HCT116 (cell line): ENCODE measurements at regions not wholly inside any gene's neighbourhood (a gene's known extent, or its start where the extent isn't known, plus 50 kb on each side); places are given as distances from the start of the nearest gene placed in this dataset.

ENCODE experiments used
- ATAC-seq: fragments of 200-7000 bp; cut with Tn5 transposase; 2 replicates; pipeline ENCODE4 v1.9.1; 2020; ENCODE audit warnings: mild to moderate bottlenecking, moderate library complexity
- BruUV-seq: library from RNA; stranded (reverse); fragments of 400-500 nt; replicated peaks from 2 replicates; lab custom pipeline; 2021; lab: Mats Ljungman, UMichigan
- CTCF ChIA-PET: fragments of 300-600 bp; sonication (Branson Sonifier 250); formaldehyde crosslinking; loops from one replicate; lab custom pipeline; 2021; ENCODE audit warnings: antibody characterized with exemption; lab: Charles Lee
- POLR2A ChIA-PET: fragments of 300-600, 350-600 bp; sonication (Branson Sonifier 250); formaldehyde crosslinking; loops from one replicate; lab custom pipeline; 2021; ENCODE audit warnings: antibody characterized with exemption; lab: Charles Lee
- RAD21 ChIA-PET, 2 experiments: fragments of 300-600 bp; sonication (Branson Sonifier 250); formaldehyde crosslinking; loops; one replicate each; lab custom pipeline; 2023; ENCODE audit warnings: low total read pairs in 2 of 2; ENCODE audit not compliant: uncharacterized antibody in 2 of 2, unreplicated experiment in 2 of 2, low non-redundant PET in 1 of 2; lab: Charles Lee
- DNase-seq: peaks from one replicate; pipeline ENCODE4 v3.0.0-alpha.2; 2010; ENCODE audit warnings: low read depth, low spot score
- H2AFZ ChIP-seq: fragments of 200-600 bp; shearing (Covaris generic), sonication (generic); 2 replicates; pipeline ENCODE4 v1.6.1; 2017; ENCODE audit warnings: low read depth, mixed run types, mixed read lengths, antibody characterized with exemption, low read length; ENCODE audit not compliant: poor library complexity, severe bottlenecking
- H3K27ac ChIP-seq: 2 replicates; pipeline ENCODE4 v1.5.1; 2012; ENCODE audit warnings: low read depth, low read length
- H3K27me3 ChIP-seq: fragments of 200-600 bp; sonication (generic); 2 replicates; pipeline ENCODE4 v1.6.1; 2016; ENCODE audit warnings: mixed run types, low read length, mixed read lengths; ENCODE audit not compliant: insufficient read depth
- H3K36me3 ChIP-seq, 2 experiments: fragments of 200-500 bp in 1 of 2; fragments of 200-600 bp in 1 of 2; sonication (Bioruptor generic) in 1 of 2; sonication (generic) in 1 of 2; 2 replicates each; pipeline versions ENCODE4 v1.5.1 to v1.6.1; 2014 to 2016; ENCODE audit warnings: low read length in 2 of 2, inconsistent platforms in 1 of 2, mixed read lengths in 1 of 2, mixed run types in 1 of 2; ENCODE audit not compliant: insufficient read depth in 2 of 2, control insufficient read depth in 1 of 2
- H3K4me1 ChIP-seq, 2 experiments: fragments of 200-600 bp in 1 of 2; sonication (generic) in 1 of 2; 2 replicates each; pipeline versions ENCODE4 v1.5.1 to v1.6.1; 2012 to 2017; ENCODE audit warnings: low read length in 2 of 2, inconsistent platforms in 1 of 2, mild to moderate bottlenecking in 1 of 2, mixed read lengths in 1 of 2, mixed run types in 1 of 2, moderate library complexity in 1 of 2; ENCODE audit not compliant: insufficient read depth in 2 of 2, control insufficient read depth in 1 of 2
- H3K4me2 ChIP-seq: fragments of 200-600 bp; sonication (generic); 2 replicates; pipeline ENCODE4 v1.6.1; 2017; ENCODE audit warnings: mixed run types, low read length, mixed read lengths
- H3K4me3 ChIP-seq, 2 experiments: fragments of 200-600 bp in 1 of 2; sonication (generic) in 1 of 2; replicated peaks in 1 of 2; 2 replicates each; pipeline ENCODE4 v1.5.1; 2011 to 2016; ENCODE audit warnings: low read length in 2 of 2, control low read depth in 1 of 2, low read depth in 1 of 2, mild to moderate bottlenecking in 1 of 2, mixed read lengths in 1 of 2, mixed run types in 1 of 2
- H3K79me2 ChIP-seq: fragments of 200-600 bp; sonication (generic); 2 replicates; pipeline ENCODE4 v1.6.1; 2017; ENCODE audit warnings: mild to moderate bottlenecking, mixed run types, low read length, moderate library complexity, mixed read lengths; ENCODE audit not compliant: insufficient read depth
- H3K9ac ChIP-seq: fragments of 200-600 bp; sonication (generic); 2 replicates; pipeline ENCODE4 v1.6.1; 2016; ENCODE audit warnings: low read length, mixed read lengths
- H3K9me2 ChIP-seq: fragments of 200-600 bp; sonication (generic), shearing (Covaris generic); 2 replicates; pipeline ENCODE4 v1.6.1; 2017; ENCODE audit warnings: mixed run types, mild to moderate bottlenecking, moderate library complexity; ENCODE audit not compliant: insufficient read depth
- H3K9me3 ChIP-seq, 2 experiments: fragments of 200-500 bp in 1 of 2; fragments of 200-600 bp in 1 of 2; sonication (Bioruptor generic) in 1 of 2; sonication (generic) in 1 of 2; 2 replicates each; pipeline ENCODE4 v1.6.1; 2014 to 2017; ENCODE audit warnings: low read length in 2 of 2, mixed read lengths in 2 of 2, inconsistent platforms in 1 of 2, low read depth in 1 of 2, mild to moderate bottlenecking in 1 of 2, mixed run types in 1 of 2, moderate library complexity in 1 of 2; ENCODE audit not compliant: control insufficient read depth in 1 of 2, insufficient read depth in 1 of 2
- H4K20me1 ChIP-seq: fragments of 200-600 bp; sonication (generic), shearing (Covaris generic); 2 replicates; pipeline ENCODE4 v1.6.1; 2017; ENCODE audit warnings: mixed run types, mild to moderate bottlenecking, moderate library complexity; ENCODE audit not compliant: insufficient read depth
- ATF3 ChIP-seq: IDR thresholded peaks from 2 replicates; pipeline ENCODE4 v1.6.1; 2012
- CEBPB ChIP-seq: IDR thresholded peaks from 2 replicates; pipeline ENCODE4 v1.6.1; 2012; ENCODE audit warnings: low read depth
- CTCF ChIP-seq, 3 experiments: fragments of 200-600 bp in 1 of 3; sonication (generic) in 1 of 3; IDR thresholded peaks in 2 of 3; conservative IDR thresholded peaks in 1 of 3; 2 replicates each; pipeline ENCODE4 v1.5.1; 2012 to 2017; ENCODE audit warnings: low read depth in 2 of 3, low read length in 2 of 3, antibody characterized with exemption in 1 of 3, borderline replicate concordance in 1 of 3, control low read depth in 1 of 3, mild to moderate bottlenecking in 1 of 3, mixed read lengths in 1 of 3, mixed run types in 1 of 3, moderate library complexity in 1 of 3; ENCODE audit not compliant: insufficient read depth in 1 of 3
- EGR1 ChIP-seq: IDR thresholded peaks from 2 replicates; pipeline ENCODE4 v1.6.1; 2012; ENCODE audit warnings: low read depth
- ELF1 ChIP-seq: IDR thresholded peaks from 2 replicates; pipeline ENCODE4 v1.6.1; 2012; ENCODE audit warnings: low read depth, borderline replicate concordance
- EZH2phosphoT487 ChIP-seq: fragments of 200-600 bp; IDR thresholded peaks from 2 replicates; pipeline ENCODE4 v1.6.1; 2018; ENCODE audit warnings: antibody characterized with exemption, borderline replicate concordance
- MAX ChIP-seq: IDR thresholded peaks from 2 replicates; pipeline ENCODE4 v1.6.1; 2012
- POLR2AphosphoS5 ChIP-seq: IDR thresholded peaks from 2 replicates; pipeline ENCODE4 v1.6.1; 2011; ENCODE audit warnings: mild to moderate bottlenecking, low read depth, low read length, moderate library complexity
- RAD21 ChIP-seq: IDR thresholded peaks from 2 replicates; pipeline ENCODE4 v1.6.1; 2012; ENCODE audit warnings: low read depth, mild to moderate bottlenecking
- SIN3A ChIP-seq: IDR thresholded peaks from 2 replicates; pipeline ENCODE4 v1.6.1; 2012; ENCODE audit warnings: low read depth
- SRF ChIP-seq: IDR thresholded peaks from 2 replicates; pipeline ENCODE4 v1.6.1; 2012; ENCODE audit warnings: low read depth
- YY1 ChIP-seq: IDR thresholded peaks from 2 replicates; pipeline ENCODE4 v1.6.1; 2011; ENCODE audit warnings: low read length, low read depth, moderate library complexity, mild to moderate bottlenecking; ENCODE audit not compliant: insufficient replicate concordance; ENCODE audit errors: extremely low read depth
- intact Hi-C: fragments of 100-400 bp; cut with micrococcal nuclease; formaldehyde crosslinking; loops from 2 replicates; pipeline ENCODE4 v1.10.0; 2022

GRCh38 chr3:80676866-80677265 is 909.1 kb upstream of the ROBO1 start (continued):
- no peak for TF ChIP-seq SIN3A
- TF ChIP-seq SRF, result no peak

GRCh38 chr3:80676261-80676660 is 908.5 kb upstream of the ROBO1 start:
- H3K9me3 ChIP-seq, result peaks cover 9 to 18% of the 10 kb centered on the region in 2 experiments; a peak in 2 of 4 replicates
- POLR2A ChIA-PET, result no interaction called here
- BruUV-seq, result no TSS peak
- intact Hi-C loops, result no loop called here
- H3K9ac ChIP-seq, result no peak overlapping the region
- no peaks in the 10 kb centered on the region for H3K4me1 ChIP-seq
- H3K9me2 ChIP-seq, result no peaks in the 10 kb centered on the region
- H3K27me3 ChIP-seq, result no peaks in the 10 kb centered on the region
- CTCF ChIA-PET, result no interaction called here
- DNase-seq (no peak), ATAC-seq (no peak)
- H3K4me2 ChIP-seq, result no peak overlapping the region
- TF ChIP-seq EGR1 (no peak), MAX (no peak), CEBPB (no peak), ELF1 (no peak), ATF3 (no peak), SIN3A (no peak), CTCF (IDR thresholded peaks at IDR 0.05 in 2 of 3, conservative IDR thresholded peaks at IDR 0.05 in 1 of 3; ENCODE audit: borderline replicate concordance in 1 of 3, insufficient read depth in 1 of 3, low read depth in 2 of 3, low read length in 2 of 3) (no peak), EZH2phosphoT487 (no peak), YY1 (no peak), RAD21 (no peak), POLR2AphosphoS5 (no peak)
- H3K27ac ChIP-seq, result no peak overlapping the region
- H3K4me3 ChIP-seq, result no peak overlapping the region
- H3K36me3 ChIP-seq, result no peaks in the 10 kb centered on the region
- H3K79me2 ChIP-seq, result no peaks in the 10 kb centered on the region
- RAD21 ChIA-PET, result no interaction called here
- no peaks in the 10 kb centered on the region for H4K20me1 ChIP-seq
- no peak overlapping the region for H2AFZ ChIP-seq
